ACC112 (cell line): ENCODE measurements at regions not wholly inside any gene's neighbourhood (a gene's known extent, or its start where the extent isn't known, plus 50 kb on each side); places are given as distances from the start of the nearest gene placed in this dataset.

Source experiments
- H2AFZ ChIP-seq: fragments of 200-600 bp; sonication (generic); one replicate; pipeline ENCODE4 v1.6.0; 2017; ENCODE audit warnings: antibody characterized with exemption, low read length; ENCODE audit not compliant: unreplicated experiment
- H3K27ac ChIP-seq: fragments of 200-600 bp; sonication (generic); 2 replicates; pipeline ENCODE4 v1.5.1; 2014; ENCODE audit warnings: low read depth, mild to moderate bottlenecking, antibody characterized with exemption, low read length, moderate library complexity
- H3K27me3 ChIP-seq: fragments of 200-600 bp; sonication (generic); 2 replicates; pipeline ENCODE4 v1.6.1; 2014; ENCODE audit warnings: mild to moderate bottlenecking, antibody characterized with exemption, low read length, moderate library complexity, mixed read lengths; ENCODE audit not compliant: insufficient read depth
- H3K36me3 ChIP-seq: fragments of 200-600 bp; sonication (generic); 2 replicates; pipeline ENCODE4 v1.6.1; 2016; ENCODE audit warnings: mild to moderate bottlenecking, antibody characterized with exemption, low read length, moderate library complexity, mixed read lengths; ENCODE audit not compliant: insufficient read depth
- H3K4me1 ChIP-seq: fragments of 200-600 bp; sonication (generic); one replicate; pipeline ENCODE4 v1.6.1; 2016; ENCODE audit warnings: low read length, mixed read lengths; ENCODE audit not compliant: insufficient read depth, unreplicated experiment, control insufficient read depth
- H3K4me3 ChIP-seq: fragments of 200-600 bp; sonication (generic); 2 replicates; pipeline ENCODE4 v1.5.1; 2014; ENCODE audit warnings: mild to moderate bottlenecking, low read depth, low read length
- H3K79me2 ChIP-seq: fragments of 200-600 bp; sonication (generic); one replicate; pipeline ENCODE4 v1.6.0; 2016; ENCODE audit warnings: low read length; ENCODE audit not compliant: control insufficient read depth, unreplicated experiment, insufficient read depth

- Histone ChIP-seq H3K27ac (no peak overlapping the region), H2AFZ (no peak overlapping the region), H3K27me3 (no peaks in the 10 kb centered on the region), H3K79me2 (no peaks in the 10 kb centered on the region), H3K36me3 (no peaks in the 10 kb centered on the region), H3K4me1 (no peaks in the 10 kb centered on the region), H3K4me3 (no peak overlapping the region)
These were observed 350.8 kb downstream of the RPL10L start for GRCh38 chr14:46300765-46301164.

- H3K27me3 ChIP-seq = no peaks in the 10 kb centered on the region
- no peak overlapping the region for H3K27ac ChIP-seq
- no peak overlapping the region for H2AFZ ChIP-seq
- no peaks in the 10 kb centered on the region for H3K4me1 ChIP-seq
- H3K4me3 ChIP-seq = no peak overlapping the region
- H3K36me3 ChIP-seq = no peaks in the 10 kb centered on the region
- H3K79me2 ChIP-seq = no peaks in the 10 kb centered on the region
These were observed 360.9 kb downstream of the RPL10L start for GRCh38 chr14:46290706-46291105.

GRCh38 chr14:46279776-46280175 is 371.8 kb downstream of the RPL10L start:
- Histone ChIP-seq H3K4me1 (no peaks in the 10 kb centered on the region), H3K27me3 (no peaks in the 10 kb centered on the region), H3K79me2 (no peaks in the 10 kb centered on the region), H3K4me3 (no peak overlapping the region), H2AFZ (no peak overlapping the region), H3K27ac (no peak overlapping the region), H3K36me3 (no peaks in the 10 kb centered on the region)

GRCh38 chr14:46279327-46279726 is 372.3 kb downstream of the RPL10L start:
- H2AFZ ChIP-seq = no peak overlapping the region
- no peak overlapping the region for H3K27ac ChIP-seq
- H3K27me3 ChIP-seq = no peaks in the 10 kb centered on the region
- H3K4me1 ChIP-seq = no peaks in the 10 kb centered on the region
- H3K36me3 ChIP-seq = no peaks in the 10 kb centered on the region
- no peaks in the 10 kb centered on the region for H3K79me2 ChIP-seq
- H3K4me3 ChIP-seq = no peak overlapping the region

- Histone ChIP-seq H3K36me3 (no peaks in the 10 kb centered on the region), H3K4me1 (no peaks in the 10 kb centered on the region), H3K27me3 (no peaks in the 10 kb centered on the region), H3K27ac (no peak overlapping the region), H2AFZ (no peak overlapping the region), H3K4me3 (no peak overlapping the region), H3K79me2 (no peaks in the 10 kb centered on the region)
These were observed 392.0 kb downstream of the RPL10L start for GRCh38 chr14:46259536-46259935.

GRCh38 chr14:46256381-46256780 is 395.2 kb downstream of the RPL10L start:
- no peaks in the 10 kb centered on the region for H3K4me1 ChIP-seq
- H3K27ac ChIP-seq = no peak overlapping the region
- H3K27me3 ChIP-seq = no peaks in the 10 kb centered on the region
- H3K4me3 ChIP-seq = no peak overlapping the region
- H3K79me2 ChIP-seq = no peaks in the 10 kb centered on the region
- no peak overlapping the region for H2AFZ ChIP-seq
- no peaks in the 10 kb centered on the region for H3K36me3 ChIP-seq

- no peaks in the 10 kb centered on the region for H3K79me2 ChIP-seq
- H2AFZ ChIP-seq = no peak overlapping the region
- H3K36me3 ChIP-seq = no peaks in the 10 kb centered on the region
- no peak overlapping the region for H3K27ac ChIP-seq
- H3K4me3 ChIP-seq = no peak overlapping the region
- no peaks in the 10 kb centered on the region for H3K27me3 ChIP-seq
- no peaks in the 10 kb centered on the region for H3K4me1 ChIP-seq
These were observed 401.4 kb downstream of the RPL10L start for GRCh38 chr14:46250113-46250703.

DNA sequence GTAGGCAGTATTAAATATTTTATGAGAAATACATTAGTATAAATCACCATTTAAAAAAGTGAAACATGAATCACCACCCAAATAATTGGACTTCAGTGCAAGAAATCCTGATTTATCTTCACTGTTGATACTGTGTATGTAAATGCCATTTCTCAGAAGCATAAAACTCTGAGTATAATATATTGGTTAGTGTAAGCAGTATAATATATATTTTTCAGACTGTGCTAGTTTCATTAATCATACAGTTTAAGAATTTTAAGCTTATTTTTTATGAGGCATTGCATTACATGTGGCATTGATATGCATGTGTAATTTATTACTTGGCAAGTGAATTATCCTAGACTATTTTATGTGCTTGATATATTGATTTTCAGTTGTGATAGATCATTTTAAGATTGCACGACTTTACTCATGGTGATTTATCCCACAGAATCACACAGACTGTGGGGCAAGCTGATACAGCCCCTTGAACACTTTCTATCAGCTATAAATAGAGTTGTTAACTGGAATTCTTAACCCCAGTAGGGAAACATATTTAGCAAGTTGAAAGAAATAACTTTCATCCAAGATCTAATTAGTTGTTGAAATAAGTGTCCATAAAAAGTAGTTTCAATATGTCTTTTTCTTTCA is 403.5 kb downstream of the RPL10L start:
- Histone ChIP-seq H3K27me3 (no peaks in the 10 kb centered on the region), H3K36me3 (no peaks in the 10 kb centered on the region), H3K4me1 (no peaks in the 10 kb centered on the region), H3K27ac (no peak overlapping the region), H3K79me2 (no peaks in the 10 kb centered on the region), H2AFZ (no peak overlapping the region), H3K4me3 (no peak overlapping the region)

DNA sequence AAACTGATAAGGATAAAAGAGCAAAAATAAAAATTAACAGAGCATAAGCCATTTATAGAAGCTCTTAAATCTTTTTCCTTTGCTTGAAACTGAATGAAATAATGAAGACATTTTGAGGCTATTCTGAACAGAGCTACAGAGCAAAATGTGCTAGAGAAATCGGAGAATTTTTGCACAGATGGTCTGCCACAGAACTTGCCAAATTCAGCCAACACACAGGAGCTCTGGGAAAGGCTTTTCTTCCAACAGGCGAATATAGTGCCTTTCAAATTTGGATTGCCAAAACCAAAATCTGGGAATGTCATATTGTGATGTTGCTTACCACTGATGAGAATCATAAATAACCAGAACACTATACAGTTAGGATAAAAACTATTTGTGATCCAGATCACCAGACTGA is 406.3 kb downstream of the RPL10L start:
- Histone ChIP-seq H2AFZ (no peak overlapping the region), H3K27me3 (no peaks in the 10 kb centered on the region), H3K36me3 (no peaks in the 10 kb centered on the region), H3K79me2 (no peaks in the 10 kb centered on the region), H3K4me3 (no peak overlapping the region), H3K4me1 (no peaks in the 10 kb centered on the region), H3K27ac (no peak overlapping the region)

GRCh38 chr14:46233786-46234185 is 417.8 kb downstream of the RPL10L start:
- Histone ChIP-seq H3K4me1 (no peaks in the 10 kb centered on the region), H2AFZ (no peak overlapping the region), H3K27ac (no peak overlapping the region)

DNA sequence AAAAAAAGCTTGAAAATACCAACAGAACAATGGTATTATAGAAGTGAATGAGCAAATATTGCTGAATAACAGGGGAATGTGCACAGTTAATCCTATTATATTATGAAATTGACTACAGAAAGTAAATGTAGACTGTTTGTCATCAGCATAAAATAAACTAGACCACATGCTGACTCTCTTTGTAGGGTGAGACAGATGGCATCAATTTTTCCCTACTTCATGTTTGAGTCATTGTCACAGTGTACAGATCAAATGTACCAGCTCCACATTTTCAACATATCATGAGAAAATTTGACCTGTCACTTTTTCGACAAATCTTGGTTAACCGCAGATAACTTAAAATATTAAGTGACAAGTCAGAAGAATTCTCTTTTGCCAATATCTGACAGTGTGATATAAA is 421.0 kb downstream of the RPL10L start:
- Histone ChIP-seq H3K36me3 (no peaks in the 10 kb centered on the region), H3K4me3 (no peak overlapping the region), H3K79me2 (no peaks in the 10 kb centered on the region), H3K27me3 (no peaks in the 10 kb centered on the region), H3K4me1 (no peaks in the 10 kb centered on the region), H3K27ac (no peak overlapping the region), H2AFZ (no peak overlapping the region)

More at GRCh38 chr14:46233786-46234185, 417.8 kb downstream of the RPL10L start:
- no peaks in the 10 kb centered on the region for H3K27me3 ChIP-seq
- no peaks in the 10 kb centered on the region for H3K79me2 ChIP-seq
- no peak overlapping the region for H3K4me3 ChIP-seq
- H3K36me3 ChIP-seq = no peaks in the 10 kb centered on the region
